GM18511 (cell line): ENCODE measurements at regions not wholly inside any gene's neighbourhood (a gene's known extent, or its start where the extent isn't known, plus 50 kb on each side); places are given as distances from the start of the nearest gene placed in this dataset.

Experiments
- ATAC-seq: cut with Tn5 transposase; IDR thresholded peaks from one replicate; pipeline ENCODE4 v1.9.1; 2021; ENCODE audit warnings: mild to moderate bottlenecking, moderate library complexity; ENCODE audit not compliant: unreplicated experiment

- ATAC-seq = no peak
Observed at GRCh38 chr4:57916479-57916878, 806.3 kb upstream of the IGFBP7 start.

- ATAC-seq = no peak
Observed at GRCh38 chr4:57911203-57911602, 801.0 kb upstream of the IGFBP7 start.

GRCh38 chr4:57910151-57910550 is 800.0 kb upstream of the IGFBP7 start:
- no peak for ATAC-seq

GRCh38 chr4:57905965-57906364 is 795.8 kb upstream of the IGFBP7 start:
- ATAC-seq = no peak

GRCh38 chr4:57877047-57877458 is 766.9 kb upstream of the IGFBP7 start:
- no peak for ATAC-seq

- ATAC-seq = no peak
Observed at GRCh38 chr4:57875829-57876392, 765.7 kb upstream of the IGFBP7 start.

- no peak for ATAC-seq
Observed at GRCh38 chr4:57866468-57867171, 756.4 kb upstream of the IGFBP7 start.

GRCh38 chr4:57865264-57865663 is 755.1 kb upstream of the IGFBP7 start:
- peak; percentile 82 for ATAC-seq

GRCh38 chr4:57854748-57855147 is 744.6 kb upstream of the IGFBP7 start:
- ATAC-seq = no peak

- no peak for ATAC-seq
Observed at GRCh38 chr4:57850141-57850540, 740.0 kb upstream of the IGFBP7 start.

- no peak for ATAC-seq
Observed at GRCh38 chr4:57832083-57832482, 721.9 kb upstream of the IGFBP7 start.

GRCh38 chr4:57789666-57790065 is 679.5 kb upstream of the IGFBP7 start:
- ATAC-seq = no peak

- ATAC-seq = no peak
Observed at GRCh38 chr4:57777876-57778275, 667.7 kb upstream of the IGFBP7 start.

GRCh38 chr4:57774681-57775080 is 664.5 kb upstream of the IGFBP7 start:
- ATAC-seq = no peak

- no peak for ATAC-seq
Observed at GRCh38 chr4:57774171-57774570, 664.0 kb upstream of the IGFBP7 start.

GRCh38 chr4:57766341-57766740 is 656.2 kb upstream of the IGFBP7 start:
- ATAC-seq = no peak

- no peak for ATAC-seq
Observed at GRCh38 chr4:57764856-57765255, 654.7 kb upstream of the IGFBP7 start.

GRCh38 chr4:57763070-57763469 is 652.9 kb upstream of the IGFBP7 start:
- no peak for ATAC-seq

GRCh38 chr4:57740625-57741190 is 630.5 kb upstream of the IGFBP7 start:
- no peak for ATAC-seq

- no peak for ATAC-seq
Observed at GRCh38 chr4:57736781-57737180, 626.6 kb upstream of the IGFBP7 start.

- ATAC-seq = no peak
Observed at GRCh38 chr4:57734104-57734670, 624.0 kb upstream of the IGFBP7 start.
